ENCODE measurements at regions not wholly inside any gene's neighbourhood (a gene's known extent, or its start where the extent isn't known, plus 50 kb on each side); places are given as distances from the start of the nearest gene placed in this dataset.

GRCh38 chr3:117600112-117600511 lies 890.5 kb downstream of the TUSC7 start:
- intact Hi-C loops (cut with DNase I; ENCODE audit: low total_unique reads): no loop called here
- H3K4me3 ChIP-seq (ENCODE audit: low read depth, poor library complexity, severe bottlenecking): no peak overlapping the region
- WGBS, 2 donors: 42 to 47% methylated on average over 3 of the region's 3 CpGs
- no peak for DNase-seq (ENCODE audit: low spot score in 2 of 2)
- TF ChIP-seq CTCF (IDR thresholded peaks at IDR 0.05): no peak
- no peak for TF ChIP-seq POLR2A (IDR thresholded peaks at IDR 0.05)

DNA sequence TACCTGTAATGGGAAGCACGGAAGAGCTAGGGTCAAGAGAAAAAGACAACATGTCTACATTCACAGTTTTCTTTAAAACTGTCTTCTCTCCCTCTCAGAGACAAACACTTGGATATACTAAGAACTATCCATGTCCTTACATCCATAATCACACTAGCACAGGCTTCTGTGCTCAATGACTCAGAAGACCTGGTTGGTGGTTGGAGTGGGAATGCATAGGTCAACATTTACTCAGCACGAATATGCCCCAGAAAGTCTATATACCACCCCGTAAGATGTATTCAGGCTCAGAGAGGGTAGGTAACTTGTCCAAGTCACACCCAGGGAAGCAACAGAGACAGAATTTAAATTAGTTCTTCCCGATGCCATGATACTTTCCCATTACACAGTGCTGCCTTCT lies 891.1 kb downstream of the TUSC7 start:
- WGBS, 2 donors: 93 to 94% methylated on average over 4 of the region's 4 CpGs

GRCh38 chr3:117602058-117602644 lies 892.6 kb downstream of the TUSC7 start:
- intact Hi-C loops (cut with DNase I; ENCODE audit: low total_unique reads): no loop called here
- TF ChIP-seq CTCF (IDR thresholded peaks at IDR 0.05): no peak
- no peak for TF ChIP-seq POLR2A (IDR thresholded peaks at IDR 0.05)
- 57% methylated on average over 4 of the region's 4 CpGs for WGBS, 2 donors
- DNase-seq (ENCODE audit: low spot score in 2 of 2): no peak
- H3K4me3 ChIP-seq (ENCODE audit: low read depth, poor library complexity, severe bottlenecking): no peak overlapping the region

More for the DNA sequence above, 891.1 kb downstream of the TUSC7 start:
- intact Hi-C loops (cut with DNase I; ENCODE audit: low total_unique reads): no loop called here
- no peak for DNase-seq (ENCODE audit: low spot score in 2 of 2)
- no peak for TF ChIP-seq POLR2A (IDR thresholded peaks at IDR 0.05)
- TF ChIP-seq CTCF (IDR thresholded peaks at IDR 0.05): no peak
- no peak overlapping the region for H3K4me3 ChIP-seq (ENCODE audit: low read depth, poor library complexity, severe bottlenecking)

- no peak for DNase-seq (ENCODE audit: low spot score in 2 of 2)
- TF ChIP-seq CTCF (IDR thresholded peaks at IDR 0.05) (no peak), POLR2A (IDR thresholded peaks at IDR 0.05) (no peak)
- WGBS, 2 donors: 42 to 64% methylated on average over 3 of the region's 3 CpGs
- intact Hi-C loops (cut with DNase I; ENCODE audit: low total_unique reads): no loop called here
- no peak overlapping the region for H3K4me3 ChIP-seq (ENCODE audit: low read depth, poor library complexity, severe bottlenecking)
Observed at GRCh38 chr3:117603097-117603496, 893.5 kb downstream of the TUSC7 start.

GRCh38 chr3:117606866-117607265 lies 897.3 kb downstream of the TUSC7 start:
- DNase-seq (ENCODE audit: low spot score in 2 of 2): no peak
- WGBS, 2 donors: 48 to 50% methylated on average over 2 of the region's 2 CpGs

More at GRCh38 chr3:117606866-117607265, 897.3 kb downstream of the TUSC7 start:
- H3K4me3 ChIP-seq (ENCODE audit: low read depth, poor library complexity, severe bottlenecking): no peak overlapping the region
- intact Hi-C loops (cut with DNase I; ENCODE audit: low total_unique reads): no loop called here
- no peak for TF ChIP-seq CTCF (IDR thresholded peaks at IDR 0.05)
- no peak for TF ChIP-seq POLR2A (IDR thresholded peaks at IDR 0.05)

All from lower leg skin (tissue), 4 donors.